ENCODE measurements at regions not wholly inside any gene's neighbourhood (a gene's known extent, or its start where the extent isn't known, plus 50 kb on each side); places are given as distances from the start of the nearest gene placed in this dataset.

- Histone ChIP-seq H3K27me3 (ENCODE audit: insufficient read depth, poor library complexity, severe bottlenecking) (peaks cover 3% of the 10 kb centered on the region), H3K27ac (replicated peaks) (no peak overlapping the region), H3K4me3 (replicated peaks; ENCODE audit: insufficient read depth, low read length) (no peak overlapping the region)
- TF ChIP-seq REST (IDR thresholded peaks at IDR 0.05; ENCODE audit: insufficient replicate concordance, low read depth) (no peak), SPI1 (IDR thresholded peaks at IDR 0.05; ENCODE audit: borderline replicate concordance, low read depth) (no peak), GABPA (IDR thresholded peaks at IDR 0.05; ENCODE audit: low read depth) (no peak), CTCF (IDR thresholded peaks at IDR 0.05; ENCODE audit: insufficient read depth, low read length) (no peak), POLR2AphosphoS5 (IDR thresholded peaks at IDR 0.05; ENCODE audit: low read depth) (no peak)
- no peak for DNase-seq (ENCODE audit: low read depth in 1 of 2, low spot score in 1 of 2)
Measured at GRCh38 chr15:98178861-98179260, 218.4 kb downstream of the ARRDC4 start.

GRCh38 chr15:98187549-98187948 lies 227.0 kb downstream of the ARRDC4 start:
- H3K4me3 ChIP-seq (replicated peaks; ENCODE audit: insufficient read depth, low read length), result no peak overlapping the region
- no peaks in the 10 kb centered on the region for H3K27me3 ChIP-seq (ENCODE audit: insufficient read depth, poor library complexity, severe bottlenecking)
- no peak for TF ChIP-seq SPI1 (IDR thresholded peaks at IDR 0.05; ENCODE audit: borderline replicate concordance, low read depth)
- TF ChIP-seq REST (IDR thresholded peaks at IDR 0.05; ENCODE audit: insufficient replicate concordance, low read depth), result no peak
- TF ChIP-seq GABPA (IDR thresholded peaks at IDR 0.05; ENCODE audit: low read depth), result no peak
- no peak for TF ChIP-seq CTCF (IDR thresholded peaks at IDR 0.05; ENCODE audit: insufficient read depth, low read length)
- TF ChIP-seq POLR2AphosphoS5 (IDR thresholded peaks at IDR 0.05; ENCODE audit: low read depth), result no peak
- DNase-seq (ENCODE audit: low read depth in 1 of 2, low spot score in 1 of 2), result no peak
- H3K27ac ChIP-seq (replicated peaks), result no peak overlapping the region

- H3K27ac ChIP-seq (replicated peaks), result no peak overlapping the region
- no peak for TF ChIP-seq CTCF (IDR thresholded peaks at IDR 0.05; ENCODE audit: insufficient read depth, low read length)
- no peak for TF ChIP-seq REST (IDR thresholded peaks at IDR 0.05; ENCODE audit: insufficient replicate concordance, low read depth)
- TF ChIP-seq POLR2AphosphoS5 (IDR thresholded peaks at IDR 0.05; ENCODE audit: low read depth), result no peak
- no peak for TF ChIP-seq SPI1 (IDR thresholded peaks at IDR 0.05; ENCODE audit: borderline replicate concordance, low read depth)
- TF ChIP-seq GABPA (IDR thresholded peaks at IDR 0.05; ENCODE audit: low read depth), result no peak
- no peaks in the 10 kb centered on the region for H3K27me3 ChIP-seq (ENCODE audit: insufficient read depth, poor library complexity, severe bottlenecking)
- H3K4me3 ChIP-seq (replicated peaks; ENCODE audit: insufficient read depth, low read length), result no peak overlapping the region
- DNase-seq (ENCODE audit: low read depth in 1 of 2, low spot score in 1 of 2), result no peak
Measured at GRCh38 chr15:98190914-98191313, 230.4 kb downstream of the ARRDC4 start.
